Hepatocyte (in vitro differentiated cells): ENCODE measurements at regions not wholly inside any gene's neighbourhood (a gene's known extent, or its start where the extent isn't known, plus 50 kb on each side); places are given as distances from the start of the nearest gene placed in this dataset.
A peak's percentile ranks its signal among the peaks of the same experiment; 100 is the strongest.

Source experiments
- DNase-seq: peaks from one replicate; pipeline ENCODE4 v3.0.0-alpha.2; 2016; ENCODE audit warnings: low spot score
- H2AFZ ChIP-seq: fragments of 200-600 bp; sonication (generic); 2 replicates; pipeline ENCODE4 v1.6.0; 2016; ENCODE audit warnings: antibody characterized with exemption, mild to moderate bottlenecking
- H3K27ac ChIP-seq: fragments of 200-600 bp; sonication (generic); 2 replicates; pipeline ENCODE4 v1.5.1; 2016; ENCODE audit warnings: mild to moderate bottlenecking
- H3K27me3 ChIP-seq: fragments of 200-600 bp; sonication (generic); 2 replicates; pipeline ENCODE4 v1.6.1; 2016
- H3K36me3 ChIP-seq: fragments of 200-600 bp; sonication (generic); replicated peaks from 2 replicates; pipeline ENCODE4 v1.5.1; 2016; ENCODE audit warnings: low read depth; ENCODE audit not compliant: insufficient read depth
- H3K4me1 ChIP-seq: fragments of 200-600 bp; sonication (generic); 2 replicates; pipeline ENCODE4 v1.5.1; 2016; ENCODE audit warnings: mild to moderate bottlenecking, moderate library complexity; ENCODE audit not compliant: insufficient read depth
- H3K4me2 ChIP-seq: fragments of 200-600 bp; sonication (generic); 2 replicates; pipeline ENCODE4 v1.6.0; 2016
- H3K4me3 ChIP-seq: fragments of 200-600 bp; sonication (generic); 2 replicates; pipeline ENCODE4 v1.5.1; 2016; ENCODE audit warnings: mild to moderate bottlenecking
- H3K79me2 ChIP-seq: fragments of 200-600 bp; sonication (generic); 2 replicates; pipeline ENCODE4 v1.6.0; 2017; ENCODE audit warnings: mild to moderate bottlenecking
- H3K9me2 ChIP-seq: fragments of 200-600 bp; sonication (generic); replicated peaks from 2 replicates; pipeline ENCODE4 v1.6.0; 2017; ENCODE audit warnings: mild to moderate bottlenecking; ENCODE audit not compliant: insufficient read depth
- H3K9me3 ChIP-seq: fragments of 200-600 bp; sonication (generic); 2 replicates; pipeline ENCODE4 v1.5.1; 2016; ENCODE audit warnings: low read depth, mild to moderate bottlenecking
- H4K20me1 ChIP-seq: fragments of 200-600 bp; sonication (generic); 2 replicates; pipeline ENCODE4 v1.6.0; 2016; ENCODE audit warnings: mild to moderate bottlenecking; ENCODE audit not compliant: insufficient read depth, poor library complexity, severe bottlenecking
- CTCF ChIP-seq: fragments of 200-600 bp; sonication (generic); IDR thresholded peaks from 2 replicates; pipeline ENCODE4 v1.5.1; 2016; ENCODE audit warnings: antibody characterized with exemption, mild to moderate bottlenecking; ENCODE audit not compliant: poor library complexity
- EZH2 ChIP-seq: fragments of 200-600 bp; sonication (generic); IDR thresholded peaks from 2 replicates; pipeline ENCODE4 v1.6.1; 2016; ENCODE audit warnings: antibody characterized with exemption, mild to moderate bottlenecking, borderline replicate concordance
- EZH2phosphoT487 ChIP-seq: fragments of 200-600 bp; sonication (generic); IDR thresholded peaks from one replicate; pipeline ENCODE4 v1.6.1; 2018; ENCODE audit warnings: antibody characterized with exemption, mild to moderate bottlenecking, low read depth, moderate library complexity; ENCODE audit not compliant: unreplicated experiment, severe bottlenecking
- WGBS: methylation state at CpG from one replicate; pipeline ENCODE4 v1.1.6; 2016; ENCODE audit warnings: low lambda C conversion rate; ENCODE audit errors: missing lambda C conversion rate; 5-methylcytosine and 5-hydroxymethylcytosine counted together

- H3K79me2 ChIP-seq: no peaks in the 10 kb centered on the region
- H3K4me3 ChIP-seq: no peak overlapping the region
- H3K27ac ChIP-seq: no peak overlapping the region
- no peak overlapping the region for H3K4me2 ChIP-seq
- 95% methylated on average over 5 of the region's 5 CpGs for WGBS
- H3K9me3 ChIP-seq: no peaks in the 10 kb centered on the region
- no peaks in the 10 kb centered on the region for H3K4me1 ChIP-seq
- DNase-seq: no peak
- TF ChIP-seq EZH2phosphoT487 (no peak), CTCF (no peak), EZH2 (no peak)
- H2AFZ ChIP-seq: no peak overlapping the region
- H3K27me3 ChIP-seq: no peaks in the 10 kb centered on the region
- no peaks in the 10 kb centered on the region for H4K20me1 ChIP-seq
- H3K9me2 ChIP-seq: no peaks in the 10 kb centered on the region
- H3K36me3 ChIP-seq: no peaks in the 10 kb centered on the region
Observed at GRCh38 chr11:40027720-40028119, 1431.7 kb downstream of the LRRC4C start.

- Histone ChIP-seq H3K4me1 (no peaks in the 10 kb centered on the region), H3K9me2 (no peaks in the 10 kb centered on the region), H3K4me3 (no peak overlapping the region), H3K27me3 (no peaks in the 10 kb centered on the region), H3K4me2 (no peak overlapping the region), H3K79me2 (no peaks in the 10 kb centered on the region), H4K20me1 (no peaks in the 10 kb centered on the region), H3K27ac (no peak overlapping the region), H3K36me3 (no peaks in the 10 kb centered on the region), H3K9me3 (no peaks in the 10 kb centered on the region), H2AFZ (no peak overlapping the region)
- DNase-seq: no peak
- no peak for TF ChIP-seq CTCF
- TF ChIP-seq EZH2: no peak
- no peak for TF ChIP-seq EZH2phosphoT487
Observed at GRCh38 chr11:40023724-40024123, 1435.7 kb downstream of the LRRC4C start.

- no peak for DNase-seq
- Histone ChIP-seq H3K9me2 (no peaks in the 10 kb centered on the region), H3K9me3 (no peaks in the 10 kb centered on the region), H3K27me3 (no peaks in the 10 kb centered on the region), H3K27ac (no peak overlapping the region), H3K4me1 (no peaks in the 10 kb centered on the region), H3K79me2 (no peaks in the 10 kb centered on the region), H4K20me1 (no peaks in the 10 kb centered on the region), H3K4me3 (no peak overlapping the region), H3K4me2 (no peak overlapping the region), H2AFZ (no peak overlapping the region), H3K36me3 (no peaks in the 10 kb centered on the region)
- WGBS: 74% methylated on average over 3 of the region's 3 CpGs
- TF ChIP-seq EZH2: no peak
- TF ChIP-seq CTCF: no peak
- no peak for TF ChIP-seq EZH2phosphoT487
Observed at GRCh38 chr11:40010011-40010410, 1449.4 kb downstream of the LRRC4C start.

GRCh38 chr11:39992551-39992950, 1466.9 kb downstream of the LRRC4C start:
- Histone ChIP-seq H2AFZ (no peak overlapping the region), H3K27me3 (no peaks in the 10 kb centered on the region), H3K9me2 (no peaks in the 10 kb centered on the region), H3K9me3 (no peaks in the 10 kb centered on the region), H3K36me3 (no peaks in the 10 kb centered on the region), H3K4me2 (no peak overlapping the region), H3K4me3 (no peak overlapping the region), H4K20me1 (no peaks in the 10 kb centered on the region), H3K79me2 (no peaks in the 10 kb centered on the region), H3K27ac (peak overlapping the region; percentile 15), H3K4me1 (peaks cover 7% of the 10 kb centered on the region)
- TF ChIP-seq CTCF (no peak), EZH2phosphoT487 (no peak), EZH2 (no peak)
- DNase-seq: no peak
- WGBS: 73% methylated on average over 2 of the region's 2 CpGs
